SHP77 (cell line): ENCODE measurements at regions not wholly inside any gene's neighbourhood (a gene's known extent, or its start where the extent isn't known, plus 50 kb on each side); places are given as distances from the start of the nearest gene placed in this dataset.
"Not testable (repeated sequence)": the region's sequence is repeated elsewhere in the genome, so short reads cannot be mapped to it uniquely, and the experiment has no call there.

Experiments
- DNase-seq, 2 experiments: peaks; one replicate each; lab custom pipeline; 2025; lab: John Stamatoyannopoulos, UW

GRCh38 chr1:234865171-234866006, 255.4 kb upstream of the IRF2BP2 start:
- DNase-seq, result no peak

GRCh38 chr1:234864116-234864515, 254.1 kb upstream of the IRF2BP2 start:
- DNase-seq, result no peak

DNA sequence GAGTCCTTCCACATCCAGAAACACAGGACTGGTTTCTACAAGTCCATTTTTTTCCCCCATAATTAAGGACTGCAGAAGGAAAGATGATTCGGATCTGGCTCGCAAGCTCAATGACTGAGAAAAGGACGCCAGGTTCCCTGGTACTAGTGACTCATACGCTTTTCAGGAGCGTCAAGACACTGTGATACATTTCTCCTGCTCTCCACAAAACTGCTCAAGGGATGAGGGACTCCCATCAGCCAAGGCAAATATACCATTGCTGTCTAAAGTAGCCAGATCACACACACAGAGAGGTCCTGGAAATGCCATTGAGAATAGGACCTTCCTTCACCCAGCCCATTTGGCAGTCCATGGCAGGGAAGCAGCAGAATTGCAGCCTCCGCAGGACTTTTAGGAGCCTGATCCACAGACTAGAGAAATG, 253.6 kb upstream of the IRF2BP2 start:
- DNase-seq, result no peak

DNA sequence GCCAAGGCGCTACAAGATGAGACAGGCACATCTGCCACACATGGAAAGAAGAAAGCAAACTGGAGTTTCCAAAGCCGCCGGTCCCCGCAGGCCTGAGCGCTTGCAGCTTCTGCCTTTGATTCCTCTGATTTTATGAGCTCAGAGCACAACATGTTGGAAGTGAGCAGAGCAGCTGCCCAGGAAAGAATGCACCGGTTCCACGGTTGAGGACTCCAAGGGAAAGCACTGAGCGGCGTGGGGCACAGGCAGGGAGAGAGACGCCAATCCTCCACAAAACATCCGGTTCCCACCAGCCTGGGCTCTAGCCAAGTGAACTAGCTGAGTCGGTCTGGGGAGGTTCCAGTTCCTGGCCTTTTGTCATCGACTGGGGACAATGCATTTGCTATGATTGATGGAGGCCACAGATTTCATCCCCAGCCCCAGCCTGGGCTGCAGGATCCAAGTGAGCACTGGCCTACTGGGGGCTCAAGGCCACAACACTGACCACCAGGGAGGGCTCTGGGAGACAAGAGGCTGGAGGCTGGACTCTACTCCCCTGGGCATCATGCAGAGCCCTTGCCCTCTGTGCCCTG, 253.1 kb upstream of the IRF2BP2 start:
- DNase-seq, result peak; percentile 63 to 67

GRCh38 chr1:234862360-234862943, 252.5 kb upstream of the IRF2BP2 start:
- DNase-seq, result no peak

DNA sequence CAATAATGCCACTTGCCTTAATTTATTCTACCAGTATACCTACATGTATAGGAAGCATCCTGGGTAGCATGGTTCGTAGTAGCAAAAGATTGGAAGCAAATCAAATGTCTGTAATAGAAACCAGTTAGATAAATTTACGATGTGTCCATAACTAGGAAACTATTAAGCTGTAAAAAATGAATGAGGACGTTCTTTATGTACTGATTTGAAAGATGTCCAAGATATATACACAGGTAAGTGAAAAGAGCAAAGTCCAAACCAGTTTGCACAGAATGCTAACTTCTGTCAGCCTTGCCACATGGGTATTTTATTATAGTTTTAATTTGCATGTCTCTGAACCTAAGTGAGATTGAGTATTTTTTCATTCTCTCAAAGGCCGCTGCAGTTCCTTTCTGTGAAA, 251.8 kb upstream of the IRF2BP2 start:
- no peak for DNase-seq

DNA sequence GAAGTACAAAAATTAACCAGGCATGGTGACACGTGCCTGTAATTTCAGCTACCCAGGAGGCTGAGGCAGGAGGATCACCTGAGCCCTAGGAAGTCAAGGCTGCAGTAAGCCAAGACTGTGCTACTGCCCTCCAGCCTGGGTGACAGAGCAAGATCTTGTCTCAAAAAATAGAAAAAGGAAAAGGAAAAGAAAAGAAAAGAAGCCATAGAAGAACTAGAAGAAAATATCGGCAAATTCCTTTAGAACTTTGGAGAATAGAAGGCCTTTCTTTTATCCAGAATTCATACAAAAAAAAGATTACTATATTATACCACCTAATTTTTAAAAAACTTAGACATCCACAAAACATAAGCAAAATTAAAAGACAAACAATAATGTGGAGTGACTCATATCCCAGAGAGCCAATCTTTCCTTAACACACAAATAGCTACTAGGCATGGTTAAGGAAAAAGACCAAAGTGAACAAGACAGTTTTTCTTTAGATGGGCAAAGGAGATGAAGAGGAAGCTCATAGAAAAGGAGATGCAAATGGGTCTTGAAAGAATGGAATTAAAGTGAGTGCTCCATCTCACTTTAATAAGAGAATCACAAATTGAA, 251.1 kb upstream of the IRF2BP2 start:
- no peak for DNase-seq

- DNase-seq, result no peak
These were observed 248.7 kb upstream of the IRF2BP2 start for GRCh38 chr1:234858722-234859121.

DNA sequence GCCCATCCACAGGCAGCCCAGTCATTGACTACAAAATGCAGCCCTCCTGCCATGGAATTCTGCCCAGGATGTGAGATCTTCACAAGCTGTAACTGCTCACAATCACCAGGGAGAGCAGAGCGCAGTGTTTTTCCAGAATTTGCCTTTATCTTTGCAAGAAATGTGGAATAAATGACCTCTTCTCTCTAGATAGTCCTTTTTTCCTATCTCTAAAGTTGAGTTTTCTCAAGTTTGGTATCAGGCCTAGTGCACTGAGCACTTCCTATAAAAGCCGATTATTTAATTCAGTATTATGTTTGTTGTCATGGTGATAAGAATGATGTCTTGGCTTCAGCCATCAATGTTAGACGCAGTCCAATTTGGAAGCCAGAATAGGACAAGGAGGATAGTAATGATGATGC, 246.9 kb upstream of the IRF2BP2 start:
- no peak for DNase-seq

- no peak for DNase-seq
These were observed 245.9 kb upstream of the IRF2BP2 start for GRCh38 chr1:234855851-234856250.

- no peak for DNase-seq
These were observed 244.7 kb upstream of the IRF2BP2 start for GRCh38 chr1:234854645-234855039.

- DNase-seq, result no peak
These were observed 244.1 kb upstream of the IRF2BP2 start for GRCh38 chr1:234853906-234854644.

GRCh38 chr1:234852659-234853058, 242.7 kb upstream of the IRF2BP2 start:
- DNase-seq, result no peak

DNA sequence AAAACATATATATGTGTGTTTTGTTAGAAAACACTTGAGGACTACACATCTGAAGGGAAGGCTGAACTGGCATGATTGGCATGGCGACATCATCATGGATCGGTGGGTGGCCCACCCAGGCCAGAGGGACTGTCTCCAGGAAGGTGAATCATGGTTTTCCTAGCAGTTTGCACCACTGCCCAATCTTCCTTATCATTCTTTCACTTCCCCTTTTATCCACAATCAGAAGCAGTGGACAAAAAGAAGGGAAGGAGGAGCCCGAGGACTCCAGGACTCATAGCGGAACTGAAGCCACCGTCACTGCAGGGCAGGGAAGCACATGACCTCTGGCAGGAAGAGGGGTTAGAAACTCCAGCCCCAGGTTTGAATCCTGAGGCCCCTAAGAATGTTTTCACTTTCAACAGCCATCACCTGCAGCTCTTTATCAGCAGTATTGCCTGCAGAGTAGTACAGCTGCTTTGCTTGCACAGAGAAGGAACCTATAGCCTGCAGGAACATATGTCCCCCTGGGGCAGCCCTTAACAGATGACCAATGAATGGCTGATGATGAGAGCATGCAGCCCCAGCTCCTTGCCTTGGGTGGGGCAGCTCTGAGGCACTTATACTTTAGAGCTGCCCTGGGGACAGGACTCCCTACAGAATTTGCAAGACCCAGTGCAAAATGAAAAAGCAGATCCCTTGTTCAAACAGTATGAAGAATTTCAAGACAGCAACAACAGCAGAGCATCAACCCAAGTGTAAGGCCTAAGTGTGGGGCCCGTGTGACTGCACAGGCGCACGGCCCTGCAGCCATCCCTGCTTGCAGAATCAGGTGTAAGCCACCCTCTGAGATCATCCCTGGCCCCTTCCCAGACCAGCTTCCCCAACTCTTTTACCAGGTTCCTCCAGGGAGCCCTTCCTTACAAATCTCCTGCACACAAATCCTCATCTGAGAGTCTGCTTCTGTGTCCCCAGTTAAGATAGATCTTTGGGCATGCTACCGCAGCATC, 241.8 kb upstream of the IRF2BP2 start:
- DNase-seq, result no peak

GRCh38 chr1:234849832-234850231, 239.9 kb upstream of the IRF2BP2 start:
- no peak for DNase-seq

DNA sequence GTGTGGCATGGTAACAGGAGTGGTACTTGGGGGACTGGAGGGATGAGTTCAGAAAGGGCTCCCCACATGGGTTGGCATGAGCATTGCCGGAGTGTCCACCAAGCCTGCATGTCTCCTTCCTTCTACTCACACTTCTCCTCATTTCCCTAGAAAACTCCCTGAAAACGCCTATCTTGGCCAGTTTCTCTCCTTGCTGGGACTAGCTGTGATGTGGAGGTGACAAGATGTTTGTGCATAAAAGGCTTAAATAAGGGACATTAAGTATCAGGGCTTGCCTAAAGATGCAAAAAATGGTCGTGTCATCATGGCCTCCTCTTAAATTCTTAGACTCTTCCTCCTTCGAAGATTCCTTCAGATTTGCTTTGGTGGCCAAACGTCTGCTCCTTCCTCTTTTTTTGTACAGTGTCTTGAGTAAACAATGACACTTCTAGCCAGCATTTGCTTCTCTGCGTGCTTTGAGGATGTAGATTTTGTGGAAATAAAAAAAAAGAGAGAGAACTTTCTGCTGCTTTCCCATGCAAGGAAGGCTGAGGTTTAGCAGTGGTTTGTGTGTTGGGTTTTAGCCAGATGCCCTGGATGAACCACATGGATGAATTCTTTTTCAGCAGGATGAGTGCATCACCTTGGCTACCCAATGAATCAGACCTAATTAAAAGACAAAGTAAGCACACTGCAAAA, 239.1 kb upstream of the IRF2BP2 start:
- no peak for DNase-seq

GRCh38 chr1:234846813-234847212, 236.8 kb upstream of the IRF2BP2 start:
- DNase-seq, result not testable (repeated sequence)

- no peak for DNase-seq
These were observed 235.9 kb upstream of the IRF2BP2 start for GRCh38 chr1:234845836-234846235.

DNA sequence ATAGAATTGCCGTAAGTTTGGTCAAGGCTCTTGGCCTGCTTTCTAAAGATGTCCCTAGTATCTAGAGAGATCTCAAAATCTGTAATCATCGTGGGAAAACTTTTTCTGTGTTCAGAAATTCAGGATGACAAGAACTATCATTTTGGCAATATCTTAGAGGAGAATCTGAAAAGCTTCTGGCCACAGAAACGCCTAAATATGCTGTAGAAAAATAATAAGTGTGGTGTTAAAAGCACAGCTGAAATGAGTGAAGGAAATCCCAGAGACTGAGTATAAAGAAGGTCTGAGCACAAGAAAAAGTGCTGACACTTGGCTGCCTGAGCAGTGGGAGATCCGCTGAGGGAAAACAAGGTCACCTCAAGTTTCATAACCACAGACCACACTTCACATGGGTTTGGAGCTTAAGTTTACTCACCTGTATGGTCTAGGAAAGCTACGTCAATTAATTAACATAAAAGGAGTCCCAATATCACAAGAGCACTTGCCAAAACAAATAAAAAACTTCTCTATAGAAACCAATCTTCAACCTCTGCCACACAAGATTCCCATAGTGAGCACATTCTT, 235.2 kb upstream of the IRF2BP2 start:
- DNase-seq, result no peak

- no peak for DNase-seq
These were observed 234.6 kb upstream of the IRF2BP2 start for GRCh38 chr1:234844479-234845031.
